ENCODE measurements at regions not wholly inside any gene's neighbourhood (a gene's known extent, or its start where the extent isn't known, plus 50 kb on each side); places are given as distances from the start of the nearest gene placed in this dataset.

GRCh38 chr17:68706356-68706920, 105.3 kb upstream of the FAM20A start:
- ATAC-seq (no peak), DNase-seq (ENCODE audit: low read depth, low spot score) (no peak)
- H3K4me1 ChIP-seq (ENCODE audit: control insufficient read depth, insufficient read depth, low read length), result no peaks in the 10 kb centered on the region
- TF ChIP-seq REST (IDR thresholded peaks at IDR 0.05; ENCODE audit: insufficient read depth in 1 of 2, low read depth in 2 of 2, low read length in 1 of 2) (no peak), SIN3A (IDR thresholded peaks at IDR 0.05; ENCODE audit: borderline replicate concordance, insufficient read depth, low read depth, low read length) (no peak), TCF7L2 (IDR thresholded peaks at IDR 0.05; ENCODE audit: low read depth, low read length) (no peak), POLR2AphosphoS5 (IDR thresholded peaks at IDR 0.05; ENCODE audit: low read depth, low read length) (no peak)
- TF ChIP-seq, protein P1, sequence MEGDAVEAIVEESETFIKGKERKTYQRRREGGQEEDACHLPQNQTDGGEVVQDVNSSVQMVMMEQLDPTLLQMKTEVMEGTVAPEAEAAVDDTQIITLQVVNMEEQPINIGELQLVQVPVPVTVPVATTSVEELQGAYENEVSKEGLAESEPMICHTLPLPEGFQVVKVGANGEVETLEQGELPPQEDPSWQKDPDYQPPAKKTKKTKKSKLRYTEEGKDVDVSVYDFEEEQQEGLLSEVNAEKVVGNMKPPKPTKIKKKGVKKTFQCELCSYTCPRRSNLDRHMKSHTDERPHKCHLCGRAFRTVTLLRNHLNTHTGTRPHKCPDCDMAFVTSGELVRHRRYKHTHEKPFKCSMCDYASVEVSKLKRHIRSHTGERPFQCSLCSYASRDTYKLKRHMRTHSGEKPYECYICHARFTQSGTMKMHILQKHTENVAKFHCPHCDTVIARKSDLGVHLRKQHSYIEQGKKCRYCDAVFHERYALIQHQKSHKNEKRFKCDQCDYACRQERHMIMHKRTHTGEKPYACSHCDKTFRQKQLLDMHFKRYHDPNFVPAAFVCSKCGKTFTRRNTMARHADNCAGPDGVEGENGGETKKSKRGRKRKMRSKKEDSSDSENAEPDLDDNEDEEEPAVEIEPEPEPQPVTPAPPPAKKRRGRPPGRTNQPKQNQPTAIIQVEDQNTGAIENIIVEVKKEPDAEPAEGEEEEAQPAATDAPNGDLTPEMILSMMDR (IDR thresholded peaks at IDR 0.05), result no peak
- no peaks in the 10 kb centered on the region for H3K27me3 ChIP-seq (ENCODE audit: control insufficient read depth, insufficient read depth, low read length)
- ChIA-PET CTCF (no interaction called here), POLR2A (no interaction called here)
- intact Hi-C loops (cut with micrococcal nuclease; ENCODE audit: unreplicated experiment) (no loop called here), in situ Hi-C loops (cut with HindIII; ENCODE audit: low pct_unique_long_range_greater_than_20kb, low sequenced_read_pairs) (no loop called here)
- BruUV-seq (replicated peaks), result no TSS peak
- no peaks in the 10 kb centered on the region for H3K36me3 ChIP-seq (ENCODE audit: control insufficient read depth, insufficient read depth, low read length)
- no peaks in the 10 kb centered on the region for H3K9me3 ChIP-seq (ENCODE audit: control insufficient read depth, insufficient read depth, low read depth, low read length)
- H3K27ac ChIP-seq (ENCODE audit: low read length), result no peak overlapping the region
- H3K4me3 ChIP-seq (ENCODE audit: low read depth in 2 of 2, low read length in 2 of 2), result no peak overlapping the region

DNA sequence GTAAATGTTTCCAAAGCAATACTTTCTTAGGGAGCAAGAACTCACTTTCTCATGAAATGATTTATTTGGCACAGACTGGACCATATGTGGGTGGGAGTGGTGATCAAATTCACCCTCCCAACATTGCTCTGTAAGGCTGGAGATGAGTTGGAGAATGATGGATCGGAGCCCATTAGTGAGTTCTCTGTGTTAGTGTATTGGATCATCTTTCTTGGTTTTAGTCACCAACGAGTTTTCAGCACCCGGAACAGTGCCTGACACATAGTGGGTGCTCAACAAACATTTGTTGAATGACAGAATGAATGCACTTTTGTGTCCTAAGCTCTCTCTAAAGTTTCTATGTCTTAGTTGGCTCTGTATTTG, 104.5 kb upstream of the FAM20A start:
- ChIA-PET CTCF (no interaction called here), POLR2A (no interaction called here)
- DNase-seq (ENCODE audit: low read depth, low spot score) (no peak), ATAC-seq (no peak)
- H3K4me3 ChIP-seq (ENCODE audit: low read depth in 2 of 2, low read length in 2 of 2), result no peak overlapping the region
- H3K27ac ChIP-seq (ENCODE audit: low read length), result no peak overlapping the region
- H3K9me3 ChIP-seq (ENCODE audit: control insufficient read depth, insufficient read depth, low read depth, low read length), result no peaks in the 10 kb centered on the region
- H3K27me3 ChIP-seq (ENCODE audit: control insufficient read depth, insufficient read depth, low read length), result no peaks in the 10 kb centered on the region
- intact Hi-C loops (cut with micrococcal nuclease; ENCODE audit: unreplicated experiment) (no loop called here), in situ Hi-C loops (cut with HindIII; ENCODE audit: low pct_unique_long_range_greater_than_20kb, low sequenced_read_pairs) (no loop called here)
- TF ChIP-seq POLR2AphosphoS5 (IDR thresholded peaks at IDR 0.05; ENCODE audit: low read depth, low read length) (no peak), SIN3A (IDR thresholded peaks at IDR 0.05; ENCODE audit: borderline replicate concordance, insufficient read depth, low read depth, low read length) (no peak), TCF7L2 (IDR thresholded peaks at IDR 0.05; ENCODE audit: low read depth, low read length) (no peak), REST (IDR thresholded peaks at IDR 0.05; ENCODE audit: insufficient read depth in 1 of 2, low read depth in 2 of 2, low read length in 1 of 2) (no peak)
- TF ChIP-seq, protein P1 (IDR thresholded peaks at IDR 0.05), result no peak
- no peaks in the 10 kb centered on the region for H3K4me1 ChIP-seq (ENCODE audit: control insufficient read depth, insufficient read depth, low read length)
- BruUV-seq (replicated peaks), result no TSS peak
- H3K36me3 ChIP-seq (ENCODE audit: control insufficient read depth, insufficient read depth, low read length), result no peaks in the 10 kb centered on the region
